D341Med (cell line): ENCODE measurements at regions not wholly inside any gene's neighbourhood (a gene's known extent, or its start where the extent isn't known, plus 50 kb on each side); places are given as distances from the start of the nearest gene placed in this dataset.

ENCODE experiments used
- DNase-seq: peaks from one replicate; pipeline ENCODE4 v3.0.0; 2012; ENCODE audit warnings: low spot score

GRCh38 chr1:208513799-208514198, 269.6 kb upstream of the PLXNA2 start:
- DNase-seq = no peak

DNA sequence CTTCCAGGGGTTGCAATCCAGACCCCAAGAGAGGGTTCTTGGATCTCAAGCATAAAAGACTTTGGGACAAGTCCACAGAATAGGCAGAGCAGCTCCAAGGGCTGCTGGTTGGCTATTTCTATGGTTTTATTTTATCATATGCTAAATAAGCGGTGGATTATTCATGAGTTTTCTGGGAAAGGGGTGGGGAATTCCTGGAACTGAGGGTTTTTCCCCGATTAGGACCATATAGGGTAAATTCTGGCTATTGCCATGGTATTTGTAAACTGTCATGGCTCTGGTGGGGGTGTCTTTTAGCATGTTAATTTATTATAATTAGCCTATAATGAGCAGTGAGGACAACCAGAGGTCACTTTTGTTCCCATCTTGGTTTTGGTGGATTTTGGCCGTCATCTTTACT, 270.9 kb upstream of the PLXNA2 start:
- DNase-seq = no peak

- no peak for DNase-seq
Observed at GRCh38 chr1:208516780-208517179, 272.6 kb upstream of the PLXNA2 start.

GRCh38 chr1:208520438-208521099, 276.4 kb upstream of the PLXNA2 start:
- no peak for DNase-seq

DNA sequence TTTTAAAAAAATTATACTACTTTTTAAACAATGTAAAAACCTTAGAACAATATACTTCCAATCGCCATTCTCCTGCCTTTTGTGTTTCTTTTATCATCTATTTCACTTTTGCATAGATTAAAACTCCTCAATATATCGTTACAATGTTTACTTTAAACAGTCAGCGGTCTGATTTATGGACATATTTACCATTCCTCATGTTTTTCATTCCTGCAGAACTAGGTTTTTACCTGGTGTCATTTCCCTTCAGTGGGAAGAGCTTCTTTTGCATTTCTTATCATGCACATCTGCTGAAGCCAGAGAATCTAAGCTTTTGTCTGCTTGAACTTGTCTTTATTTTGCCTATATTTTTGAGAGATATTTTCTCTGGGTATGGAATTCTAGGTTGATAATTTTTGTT, 277.4 kb upstream of the PLXNA2 start:
- DNase-seq = no peak

- no peak for DNase-seq
Observed at GRCh38 chr1:208523007-208523406, 278.8 kb upstream of the PLXNA2 start.

DNA sequence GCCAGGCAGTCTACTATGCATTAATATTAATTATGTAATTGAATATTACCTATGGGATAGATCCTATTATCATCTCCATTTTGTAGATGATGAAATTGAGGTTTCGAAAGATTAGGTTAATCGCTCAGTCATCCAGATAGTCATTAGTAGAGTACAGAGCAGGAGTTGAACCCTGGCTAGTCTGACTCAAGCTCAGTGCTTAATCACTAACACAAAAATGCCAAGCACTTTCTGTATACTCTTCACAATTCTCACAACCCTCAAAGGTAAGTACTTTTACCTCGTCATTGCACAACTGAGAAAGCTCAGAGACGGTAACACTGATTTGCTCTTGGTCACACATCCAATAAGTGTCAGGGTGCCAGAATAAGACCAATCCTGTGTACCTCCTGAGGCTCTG, 280.2 kb upstream of the PLXNA2 start:
- DNase-seq = no peak

- DNase-seq = no peak
Observed at GRCh38 chr1:208524925-208525324, 280.7 kb upstream of the PLXNA2 start.

DNA sequence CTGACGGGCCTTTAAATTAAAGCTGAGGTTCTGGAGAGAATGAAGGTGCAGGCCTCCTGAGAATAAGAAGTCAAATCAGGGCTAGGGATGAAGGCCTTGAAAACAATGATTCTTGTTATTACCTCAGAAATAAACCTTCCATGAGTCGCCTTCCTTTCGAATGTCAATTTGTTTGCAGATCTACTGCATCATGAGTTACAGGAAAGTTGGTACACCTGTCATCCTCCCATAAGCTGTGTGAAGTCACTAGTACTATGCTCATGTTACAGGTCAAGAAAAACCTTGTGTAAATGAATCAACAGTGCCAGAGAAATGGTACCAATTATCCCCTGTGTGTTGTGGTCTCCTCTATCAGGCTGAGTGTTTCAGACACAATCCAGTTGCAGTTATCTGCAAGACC, 281.2 kb upstream of the PLXNA2 start:
- no peak for DNase-seq

DNA sequence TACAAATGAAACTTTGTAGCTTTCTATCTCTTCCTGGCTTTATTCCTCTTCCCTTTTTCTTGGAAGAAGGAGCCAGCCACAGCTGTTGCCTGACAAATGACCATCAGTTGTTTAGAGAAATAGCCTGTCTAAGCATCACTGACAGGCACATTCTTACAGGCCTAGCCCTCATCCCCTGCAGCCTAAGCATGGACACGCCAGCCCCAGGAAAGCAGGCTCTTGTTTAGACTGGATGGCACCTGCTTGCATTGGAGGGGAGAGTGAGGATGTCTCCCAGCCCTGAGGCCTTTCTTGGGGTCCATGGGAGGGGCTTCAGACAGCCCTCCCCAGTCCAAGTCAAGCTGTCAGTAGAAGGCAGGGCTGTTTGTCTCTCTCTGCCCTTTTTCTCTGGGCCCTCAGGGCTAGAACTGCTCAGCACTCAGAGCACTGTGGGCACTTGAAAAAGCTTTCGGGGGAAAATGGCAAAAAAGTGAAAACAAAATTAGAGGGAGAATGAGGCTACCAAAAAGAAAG, 282.5 kb upstream of the PLXNA2 start:
- DNase-seq = no peak

- DNase-seq = no peak
Observed at GRCh38 chr1:208527156-208527555, 283.0 kb upstream of the PLXNA2 start.

- no peak for DNase-seq
Observed at GRCh38 chr1:208528578-208529240, 284.5 kb upstream of the PLXNA2 start.

GRCh38 chr1:208531003-208531750, 287.0 kb upstream of the PLXNA2 start:
- DNase-seq = no peak

DNA sequence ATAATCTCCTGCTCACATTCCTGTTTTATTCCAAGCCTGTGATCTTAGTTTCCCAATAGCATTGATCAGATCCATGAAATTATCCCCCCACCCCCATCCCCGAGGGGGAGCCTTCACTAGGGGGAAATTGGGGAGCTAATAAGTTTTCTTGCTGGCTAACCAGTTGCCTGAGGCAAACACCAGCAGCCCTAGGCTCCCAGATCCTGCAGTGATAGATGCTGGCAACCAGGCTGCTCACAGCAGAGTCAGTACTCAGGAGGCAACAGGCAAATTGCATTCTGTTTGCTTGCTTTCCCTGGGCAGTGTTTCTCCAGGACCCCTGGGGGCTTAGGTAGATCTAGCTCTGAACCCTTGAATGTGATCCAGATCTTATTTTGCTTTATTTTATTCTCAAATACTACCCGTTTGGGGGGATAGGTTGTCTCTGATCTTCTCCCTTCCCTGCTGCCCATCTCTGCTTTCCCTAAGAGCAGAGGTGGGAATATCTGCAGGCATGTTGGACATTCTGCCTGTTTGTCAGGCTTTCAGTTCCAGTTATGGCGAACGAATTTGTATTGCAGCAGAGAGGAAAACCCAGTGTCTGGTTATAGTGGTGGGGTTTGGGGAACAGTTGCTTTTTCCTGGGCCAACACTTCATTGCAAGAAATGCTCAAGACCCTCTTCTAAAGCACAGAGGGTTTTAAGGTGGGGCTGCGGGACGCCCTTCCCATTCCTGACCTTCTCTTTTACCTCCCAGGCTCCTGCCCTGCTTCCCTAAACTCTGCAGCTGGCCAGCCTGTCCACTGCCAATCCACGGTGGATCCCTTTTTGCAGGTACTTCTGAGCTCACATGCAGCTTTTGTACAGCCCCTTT, 289.8 kb upstream of the PLXNA2 start:
- DNase-seq = no peak

GRCh38 chr1:208534599-208534897, 290.4 kb upstream of the PLXNA2 start:
- no peak for DNase-seq

DNA sequence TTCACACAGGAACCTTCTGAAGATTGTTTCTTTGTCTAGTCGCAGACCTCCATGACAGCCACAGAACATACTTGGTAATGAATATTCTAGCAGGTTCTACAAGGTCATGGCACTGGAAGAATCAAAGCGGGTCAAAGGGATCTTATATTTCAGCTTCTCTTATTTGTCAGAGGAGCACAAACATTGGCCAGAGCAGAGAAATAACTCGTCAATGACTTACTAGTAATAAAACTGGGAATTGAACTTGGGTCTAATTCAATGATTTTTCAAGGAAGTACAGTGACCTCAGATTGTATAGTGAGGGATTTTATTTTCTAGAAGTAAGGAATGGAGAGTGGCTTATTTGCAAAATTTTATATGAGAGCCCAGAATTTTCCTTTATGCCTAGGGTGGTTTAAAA, 290.8 kb upstream of the PLXNA2 start:
- DNase-seq = no peak

- DNase-seq = no peak
Observed at GRCh38 chr1:208535511-208535910, 291.3 kb upstream of the PLXNA2 start.

- DNase-seq = no peak
Observed at GRCh38 chr1:208536212-208536611, 292.0 kb upstream of the PLXNA2 start.

DNA sequence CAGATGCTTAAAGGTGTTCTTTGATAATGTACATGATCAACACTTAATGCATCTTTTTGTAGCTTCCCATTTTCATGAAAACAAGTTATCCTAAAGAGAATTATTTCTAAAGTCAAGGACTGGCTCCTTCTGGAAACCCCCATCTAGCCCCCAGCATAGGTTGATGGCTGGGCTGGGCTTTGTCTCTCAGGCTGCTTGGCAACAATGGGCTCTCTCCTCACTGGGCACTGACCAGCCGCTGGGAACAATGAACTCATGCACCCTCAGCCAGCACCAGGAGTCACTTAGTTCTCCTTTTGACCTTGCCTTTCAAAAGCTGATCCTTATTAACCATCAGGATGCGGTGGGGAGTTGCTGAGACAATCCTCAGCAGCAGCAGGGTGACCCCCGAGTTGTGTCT, 293.0 kb upstream of the PLXNA2 start:
- no peak for DNase-seq

- DNase-seq = no peak
Observed at GRCh38 chr1:208538078-208538477, 293.9 kb upstream of the PLXNA2 start.

DNA sequence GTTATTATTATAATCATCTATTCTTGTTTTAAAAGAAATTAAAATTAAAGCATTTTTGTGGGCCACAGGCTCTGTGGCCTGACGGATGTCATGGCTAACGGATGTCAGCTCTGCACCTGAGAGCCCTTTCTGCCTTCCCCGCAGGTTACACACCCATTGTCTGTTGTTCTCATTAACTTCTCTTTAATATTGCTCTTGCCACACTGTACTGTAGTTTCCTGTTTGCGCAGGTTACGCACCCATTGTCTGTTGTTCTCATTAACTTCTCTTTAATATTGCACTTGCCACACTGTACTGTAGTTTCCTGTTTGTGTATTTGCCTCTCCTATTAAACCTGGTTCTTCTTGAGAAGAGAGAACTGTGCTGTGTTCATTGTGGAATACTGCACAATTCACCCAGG, 294.4 kb upstream of the PLXNA2 start:
- no peak for DNase-seq

- DNase-seq = no peak
Observed at GRCh38 chr1:208540724-208541123, 296.5 kb upstream of the PLXNA2 start.
